PC-3 (cell line): ENCODE measurements at regions not wholly inside any gene's neighbourhood (a gene's known extent, or its start where the extent isn't known, plus 50 kb on each side); places are given as distances from the start of the nearest gene placed in this dataset.
"Not testable (repeated sequence)": the region's sequence is repeated elsewhere in the genome, so short reads cannot be mapped to it uniquely, and the experiment has no call there.

Experiments used
- EZH2 ChIP-seq: fragments of 300-600 bp; sonication (generic); IDR thresholded peaks from one replicate; pipeline ENCODE4 v1.6.1; 2017; ENCODE audit warnings: antibody characterized with exemption, mild to moderate bottlenecking, low read length; ENCODE audit not compliant: unreplicated experiment
- EZH2phosphoT487 ChIP-seq: fragments of 300-600 bp; sonication (generic); IDR thresholded peaks from 2 replicates; pipeline ENCODE4 v1.6.1; 2018; ENCODE audit warnings: mild to moderate bottlenecking, antibody characterized with exemption, low read length, borderline replicate concordance
- TF ChIP-seq, protein P1 (sequence below): fragments of 300-600 bp; sonication (generic); conservative IDR thresholded peaks from 2 replicates; pipeline ENCODE4 v1.5.1; 2017; ENCODE audit warnings: antibody characterized with exemption, low read depth, mild to moderate bottlenecking, low read length

DNA sequence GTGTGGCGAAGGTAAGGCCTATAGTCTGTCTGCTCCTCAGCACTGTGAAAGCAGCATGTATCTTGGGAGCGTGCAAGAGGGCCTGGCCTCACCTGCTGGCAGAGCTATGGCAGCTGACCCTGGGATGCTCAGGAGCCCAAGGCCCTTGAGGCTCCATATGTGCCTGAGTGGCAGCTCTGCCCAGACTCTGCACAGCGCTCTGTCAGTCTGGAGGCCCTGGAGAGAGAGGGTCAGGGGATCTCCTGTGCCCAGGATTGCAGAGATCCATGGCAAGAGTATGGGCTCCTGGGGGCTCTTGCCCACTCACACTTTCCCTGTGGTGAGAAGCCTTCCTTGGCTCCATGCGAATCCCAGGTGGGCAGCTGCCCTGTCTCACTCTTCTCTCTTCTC, 202.5 kb upstream of the ZNF658 start:
- TF ChIP-seq, protein P1, sequence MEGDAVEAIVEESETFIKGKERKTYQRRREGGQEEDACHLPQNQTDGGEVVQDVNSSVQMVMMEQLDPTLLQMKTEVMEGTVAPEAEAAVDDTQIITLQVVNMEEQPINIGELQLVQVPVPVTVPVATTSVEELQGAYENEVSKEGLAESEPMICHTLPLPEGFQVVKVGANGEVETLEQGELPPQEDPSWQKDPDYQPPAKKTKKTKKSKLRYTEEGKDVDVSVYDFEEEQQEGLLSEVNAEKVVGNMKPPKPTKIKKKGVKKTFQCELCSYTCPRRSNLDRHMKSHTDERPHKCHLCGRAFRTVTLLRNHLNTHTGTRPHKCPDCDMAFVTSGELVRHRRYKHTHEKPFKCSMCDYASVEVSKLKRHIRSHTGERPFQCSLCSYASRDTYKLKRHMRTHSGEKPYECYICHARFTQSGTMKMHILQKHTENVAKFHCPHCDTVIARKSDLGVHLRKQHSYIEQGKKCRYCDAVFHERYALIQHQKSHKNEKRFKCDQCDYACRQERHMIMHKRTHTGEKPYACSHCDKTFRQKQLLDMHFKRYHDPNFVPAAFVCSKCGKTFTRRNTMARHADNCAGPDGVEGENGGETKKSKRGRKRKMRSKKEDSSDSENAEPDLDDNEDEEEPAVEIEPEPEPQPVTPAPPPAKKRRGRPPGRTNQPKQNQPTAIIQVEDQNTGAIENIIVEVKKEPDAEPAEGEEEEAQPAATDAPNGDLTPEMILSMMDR, result not testable (repeated sequence)
- TF ChIP-seq EZH2, EZH2phosphoT487: not testable (repeated sequence)
